Liver (tissue), 6 donors: ENCODE measurements at regions not wholly inside any gene's neighbourhood (a gene's known extent, or its start where the extent isn't known, plus 50 kb on each side); places are given as distances from the start of the nearest gene placed in this dataset.
"Not testable (repeated sequence)": the region's sequence is repeated elsewhere in the genome, so short reads cannot be mapped to it uniquely, and the experiment has no call there.

Experiments
- DNase-seq: peaks from one replicate; pipeline ENCODE4 v3.0.0-alpha.2; 2017; ENCODE audit warnings: low spot score
- H3K27ac ChIP-seq, 2 donors: one replicate each; pipeline ENCODE4 v1.7.0; 2013; ENCODE audit warnings: inconsistent platforms in 2 of 2, low read length in 2 of 2, control low read depth in 1 of 2, low read depth in 1 of 2, mild to moderate bottlenecking in 1 of 2
- H3K27me3 ChIP-seq, 4 donors: one replicate each; pipeline versions ENCODE4 v1.6.1 to v1.7.0; 2013; ENCODE audit warnings: low read length in 3 of 4, inconsistent platforms in 1 of 4, mild to moderate bottlenecking in 1 of 4, moderate library complexity in 1 of 4; ENCODE audit not compliant: control insufficient read depth in 4 of 4, insufficient read depth in 4 of 4
- H3K36me3 ChIP-seq, 4 donors: one replicate each; pipeline versions ENCODE4 v1.6.1 to v1.7.0; 2013; ENCODE audit warnings: low read length in 3 of 4, mild to moderate bottlenecking in 3 of 4, low read depth in 1 of 4, moderate library complexity in 1 of 4; ENCODE audit not compliant: control insufficient read depth in 4 of 4, insufficient read depth in 3 of 4
- H3K4me1 ChIP-seq, 4 donors: one replicate each; pipeline versions ENCODE4 v1.6.1 to v1.7.0; 2013; ENCODE audit warnings: low read length in 3 of 4, mild to moderate bottlenecking in 3 of 4, moderate library complexity in 1 of 4; ENCODE audit not compliant: control insufficient read depth in 4 of 4, insufficient read depth in 4 of 4
- H3K4me3 ChIP-seq, 3 donors: one replicate each; pipeline versions ENCODE4 v1.6.1 to v1.7.0; 2013; ENCODE audit warnings: low read length in 3 of 3, control low read depth in 1 of 3, low read depth in 1 of 3, mild to moderate bottlenecking in 1 of 3
- H3K9ac ChIP-seq, 2 donors: one replicate each; pipeline ENCODE4 v1.7.0; 2013; ENCODE audit warnings: low read length in 2 of 2, mild to moderate bottlenecking in 2 of 2, moderate library complexity in 2 of 2, control low read depth in 1 of 2, low read depth in 1 of 2
- H3K9me3 ChIP-seq, 4 donors: one replicate each; pipeline versions ENCODE4 v1.6.1 to v1.7.0; 2013; ENCODE audit warnings: low read length in 3 of 4; ENCODE audit not compliant: control insufficient read depth in 4 of 4
- WGBS: extraction: QIAGEN DNeasy Blood & Tissue Kit; methylation state at CpG from one replicate; pipeline ENCODE4 v1.1.7; 2013; 5-methylcytosine and 5-hydroxymethylcytosine counted together
- donor health status: healthy.
- donor health status: healthy.
- donor health status: healthy.

GRCh38 chr1:149234926-149235914, 131.9 kb upstream of the NBPF9 start:
- not testable (repeated sequence) for H3K4me3 ChIP-seq, DNase-seq, H3K9ac ChIP-seq, H3K36me3 ChIP-seq, H3K9me3 ChIP-seq, H3K27ac ChIP-seq, H3K27me3 ChIP-seq, H3K4me1 ChIP-seq
- no CpG with 5 or more reads among the region's 5 CpGs for WGBS

- not testable (repeated sequence) for H3K4me1 ChIP-seq, DNase-seq, H3K27me3 ChIP-seq, H3K9me3 ChIP-seq, H3K4me3 ChIP-seq, H3K27ac ChIP-seq, H3K9ac ChIP-seq, H3K36me3 ChIP-seq
- WGBS, result 95% methylated on average over 2 of the region's 4 CpGs
These were observed 134.2 kb upstream of the NBPF9 start for GRCh38 chr1:149237515-149237914.

- not testable (repeated sequence) for H3K36me3 ChIP-seq, H3K9ac ChIP-seq, H3K4me1 ChIP-seq, H3K27ac ChIP-seq, H3K4me3 ChIP-seq, H3K27me3 ChIP-seq, H3K9me3 ChIP-seq, DNase-seq
- WGBS, result no CpG with 5 or more reads among the region's 15 CpGs
These were observed 136.7 kb upstream of the NBPF9 start for GRCh38 chr1:149239897-149240508.

- not testable (repeated sequence) for H3K36me3 ChIP-seq, H3K27ac ChIP-seq, H3K9ac ChIP-seq, H3K4me3 ChIP-seq, H3K27me3 ChIP-seq, H3K4me1 ChIP-seq, H3K9me3 ChIP-seq, DNase-seq
- 82% methylated on average over 6 of the region's 14 CpGs for WGBS
These were observed 137.2 kb upstream of the NBPF9 start for GRCh38 chr1:149240530-149240929.

GRCh38 chr1:149241272-149241671, 137.9 kb upstream of the NBPF9 start:
- not testable (repeated sequence) for H3K27me3 ChIP-seq, H3K4me3 ChIP-seq, DNase-seq, H3K36me3 ChIP-seq, H3K9ac ChIP-seq, H3K4me1 ChIP-seq, H3K9me3 ChIP-seq, H3K27ac ChIP-seq
- no CpG with 5 or more reads among the region's 5 CpGs for WGBS

GRCh38 chr1:149243572-149243971, 140.2 kb upstream of the NBPF9 start:
- H3K4me1 ChIP-seq, H3K27ac ChIP-seq, H3K4me3 ChIP-seq, DNase-seq, H3K27me3 ChIP-seq, H3K36me3 ChIP-seq, H3K9me3 ChIP-seq, H3K9ac ChIP-seq: not testable (repeated sequence)
- no CpG with 5 or more reads among the region's 4 CpGs for WGBS

GRCh38 chr1:149244621-149245020, 141.3 kb upstream of the NBPF9 start:
- DNase-seq, H3K4me1 ChIP-seq, H3K4me3 ChIP-seq, H3K27me3 ChIP-seq, H3K9ac ChIP-seq, H3K36me3 ChIP-seq, H3K9me3 ChIP-seq, H3K27ac ChIP-seq: not testable (repeated sequence)
- WGBS, result 63% methylated on average over 2 of the region's 3 CpGs

- not testable (repeated sequence) for H3K9me3 ChIP-seq, H3K27ac ChIP-seq, H3K36me3 ChIP-seq, H3K4me3 ChIP-seq, DNase-seq, H3K27me3 ChIP-seq, H3K9ac ChIP-seq, H3K4me1 ChIP-seq
- WGBS, result no CpG with 5 or more reads among the region's 5 CpGs
These were observed 142.9 kb upstream of the NBPF9 start for GRCh38 chr1:149246212-149246611.
